ENCODE measurements at regions not wholly inside any gene's neighbourhood (a gene's known extent, or its start where the extent isn't known, plus 50 kb on each side); places are given as distances from the start of the nearest gene placed in this dataset.

GRCh38 chr10:44659320-44659719, 251.8 kb upstream of the TMEM72 start:
- TF ChIP-seq SUZ12 (IDR thresholded peaks at IDR 0.05; ENCODE audit: extremely low read depth, insufficient read depth, insufficient read length) = no peak
- TF ChIP-seq ZNF274 (IDR thresholded peaks at IDR 0.05; ENCODE audit: low read depth, low read length) = no peak
- TF ChIP-seq YY1 (IDR thresholded peaks at IDR 0.05; ENCODE audit: insufficient read depth, insufficient read length) = no peak
